B cell (primary cell): ENCODE measurements at regions not wholly inside any gene's neighbourhood (a gene's known extent, or its start where the extent isn't known, plus 50 kb on each side); places are given as distances from the start of the nearest gene placed in this dataset.

ENCODE experiments used
- ATAC-seq: fragments of 200-7000 bp; cut with Tn5 transposase; one replicate; pipeline ENCODE4 v1.10.0; 2021; ENCODE audit warnings: low read depth, mild to moderate bottlenecking, moderate number of reproducible peaks, moderate library complexity
- CTCF ChIA-PET: fragments of 350-600 bp; sonication (Branson Sonifier 250); formaldehyde crosslinking; loops from one replicate; lab custom pipeline; 2021; ENCODE audit warnings: antibody characterized with exemption, inconsistent platforms; lab: Charles Lee
- POLR2A ChIA-PET: fragments of 350-600 bp; sonication (Branson Sonifier 250); formaldehyde crosslinking; loops from one replicate; lab custom pipeline; 2021; ENCODE audit warnings: antibody characterized with exemption; lab: Charles Lee
- DNase-seq: peaks from one replicate; pipeline ENCODE4 v3.0.0; 2013
- H2AFZ ChIP-seq: 2 replicates; pipeline ENCODE4 v1.6.1; 2012; ENCODE audit warnings: mild to moderate bottlenecking, low read depth, low read length; ENCODE audit not compliant: insufficient read depth, poor library complexity, severe bottlenecking
- H3K27ac ChIP-seq, 2 donors: 1 replicate in 1 of 2; 2 replicates in 1 of 2; pipeline ENCODE4 v1.5.1; 2012 to 2013; ENCODE audit warnings: low read length in 2 of 2, mild to moderate bottlenecking in 2 of 2, moderate library complexity in 1 of 2
- H3K27me3 ChIP-seq, 4 experiments: fragments of 200-600 bp in 1 of 4; sonication (generic) in 1 of 4; replicated peaks in 1 of 4; 1 replicate in 2 of 4; 2 replicates in 2 of 4; pipeline versions ENCODE4 v1.6.1 to v1.7.0; 2013 to 2016; ENCODE audit warnings: low read length in 3 of 4, mild to moderate bottlenecking in 2 of 4, mixed read lengths in 1 of 4, moderate library complexity in 1 of 4; ENCODE audit not compliant: insufficient read depth in 4 of 4, control insufficient read depth in 3 of 4; ENCODE audit errors: control extremely low read depth in 1 of 4
- H3K36me3 ChIP-seq, 2 experiments: replicated peaks in 1 of 2; 1 replicate in 1 of 2; 2 replicates in 1 of 2; pipeline versions ENCODE4 v1.6.1 to v1.7.1; 2013; ENCODE audit warnings: low read length in 1 of 2; ENCODE audit not compliant: insufficient read depth in 2 of 2, control insufficient read depth in 1 of 2; ENCODE audit errors: control extremely low read depth in 1 of 2, extremely low read depth in 1 of 2
- H3K4me1 ChIP-seq, 2 donors: fragments of 200-600 bp in 1 of 2; sonication (generic) in 1 of 2; 1 replicate in 1 of 2; 2 replicates in 1 of 2; pipeline versions ENCODE4 v1.5.1 to v1.6.1; 2013 to 2017; ENCODE audit warnings: low read length in 2 of 2; ENCODE audit not compliant: control insufficient read depth in 2 of 2, insufficient read depth in 2 of 2
- H3K4me2 ChIP-seq: replicated peaks from 2 replicates; pipeline ENCODE3; 2012; ENCODE audit warnings: mild to moderate bottlenecking, low read depth, low read length; ENCODE audit not compliant: poor library complexity, severe bottlenecking
- H3K4me3 ChIP-seq, 5 experiments: fragments of 200-600 bp in 1 of 5; sonication (generic) in 1 of 5; 1 replicate in 3 of 5; 2 replicates in 2 of 5; pipeline versions ENCODE4 v1.5.1 to v1.7.0; 2011 to 2016; ENCODE audit warnings: low read length in 4 of 5, mild to moderate bottlenecking in 4 of 5, low read depth in 2 of 5, control low read depth in 1 of 5, moderate library complexity in 1 of 5; ENCODE audit not compliant: insufficient read depth in 1 of 5; ENCODE audit errors: control extremely low read depth in 1 of 5, extremely low read depth in 1 of 5
- H3K79me2 ChIP-seq: fragments of 200-600 bp; sonication (generic); one replicate; pipeline ENCODE4 v1.6.0; 2016; ENCODE audit warnings: low read length; ENCODE audit not compliant: control insufficient read depth, insufficient read depth
- H3K9ac ChIP-seq: fragments of 200-600 bp; sonication (generic); 2 replicates; pipeline ENCODE4 v1.6.1; 2017; ENCODE audit warnings: mild to moderate bottlenecking, low read length, moderate library complexity
- H3K9me3 ChIP-seq, 3 donors: one replicate each; pipeline versions ENCODE4 v1.6.1 to v1.7.1; 2013; ENCODE audit warnings: low read length in 2 of 3; ENCODE audit not compliant: control insufficient read depth in 2 of 3, insufficient read depth in 1 of 3; ENCODE audit errors: control extremely low read depth in 1 of 3
- H4K20me1 ChIP-seq: 2 replicates; pipeline ENCODE4 v1.6.0; 2012; ENCODE audit warnings: mild to moderate bottlenecking, low read length; ENCODE audit not compliant: insufficient read depth, control insufficient read depth, poor library complexity, severe bottlenecking
- H3K27ac Mint-ChIP-seq: one replicate; pipeline ENCODE4 v1.8.0; 2021; ENCODE audit warnings: mixed read lengths
- H3K27me3 Mint-ChIP-seq: one replicate; pipeline ENCODE4 v1.8.0; 2021; ENCODE audit warnings: mixed read lengths
- H3K4me1 Mint-ChIP-seq: one replicate; pipeline ENCODE4 v1.8.0; 2021; ENCODE audit warnings: mixed read lengths
- H3K4me3 Mint-ChIP-seq: one replicate; pipeline ENCODE4 v1.8.0; 2021; ENCODE audit warnings: mixed read lengths
- H3K9me3 Mint-ChIP-seq: one replicate; pipeline ENCODE4 v1.8.0; 2022; ENCODE audit warnings: mixed read lengths; ENCODE audit not compliant: insufficient read depth
- EZH2 ChIP-seq: IDR thresholded peaks from 2 replicates; pipeline ENCODE4 v1.6.1; 2012; ENCODE audit warnings: borderline replicate concordance, low read depth, mild to moderate bottlenecking, moderate library complexity, low read length; ENCODE audit not compliant: insufficient read depth, poor library complexity, severe bottlenecking
- WGBS: methylation state at CpG from one replicate; pipeline ENCODE4 v1.1.5; 2013; ENCODE audit warnings: missing lambda C conversion rate; ENCODE audit not compliant: insufficient coverage; 5-methylcytosine and 5-hydroxymethylcytosine counted together
- intact Hi-C: fragments of 100-400 bp; cut with micrococcal nuclease; formaldehyde crosslinking; loops from one replicate; pipeline ENCODE4 v1.10.0; 2022
- TF ChIP-seq, protein P1 (sequence below): fragments of 200-600 bp; IDR thresholded peaks from one replicate; pipeline ENCODE4 v1.8.0; 2022; ENCODE audit warnings: antibody characterized with exemption, mild to moderate bottlenecking

DNA sequence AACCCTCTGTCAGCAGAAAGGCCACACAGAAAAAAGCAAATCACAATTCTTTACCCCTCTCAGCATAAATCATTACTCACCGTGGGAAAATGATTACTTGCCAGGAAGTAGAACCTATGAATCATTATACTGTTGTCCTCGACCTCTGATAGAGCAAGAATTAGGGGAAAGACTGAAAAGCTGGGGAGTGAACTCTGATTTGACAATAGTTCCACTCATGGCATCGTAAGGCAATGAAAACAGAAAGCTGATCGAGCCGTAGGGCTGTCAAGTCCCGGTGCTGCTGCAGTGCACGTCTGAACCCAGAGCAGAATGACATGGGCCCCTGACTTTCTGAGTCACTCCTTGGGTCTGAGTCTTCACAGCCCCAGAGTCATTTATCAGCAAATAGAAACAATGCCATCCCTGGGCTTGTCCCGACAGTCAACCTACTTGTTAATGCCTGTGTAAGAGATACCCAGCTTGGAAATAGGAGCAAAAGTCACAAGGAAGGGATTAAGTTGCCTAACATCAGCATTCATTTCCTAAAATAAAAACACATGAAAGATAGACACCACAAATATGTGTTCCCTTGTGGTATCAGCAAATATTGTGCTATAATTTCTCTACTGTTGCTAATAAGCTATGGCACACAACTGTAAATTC lies 224.8 kb upstream of the MARCKS start:
- Histone ChIP-seq H3K27me3 (no peaks in the 10 kb centered on the region), H3K27ac (peak overlapping the region; percentile 98 to 100), H3K9me3 (no peaks in the 10 kb centered on the region), H3K4me2 (peak overlapping the region; percentile 87), H3K79me2 (peaks cover 4% of the 10 kb centered on the region), H3K4me3 (peak overlapping the region in 2 of 5 experiments; percentile 7 to 42), H2AFZ (peak overlapping the region; percentile 44), H3K4me1 (peaks cover 87 to 88% of the 10 kb centered on the region in 2 donors), H3K9ac (peak overlapping the region; percentile 45), H4K20me1 (no peaks in the 10 kb centered on the region), H3K36me3 (no peaks in the 10 kb centered on the region)
- DNase-seq (peak; percentile 52), ATAC-seq (peak; percentile 16)
- Mint-ChIP-seq H3K27ac (peak overlapping the region; percentile 93), H3K4me1 (peaks cover 77% of the 10 kb centered on the region), H3K9me3 (no peaks in the 10 kb centered on the region), H3K27me3 (no peaks in the 10 kb centered on the region), H3K4me3 (peak overlapping the region; percentile 82)
- 37% methylated on average over 6 of the region's 8 CpGs for WGBS
- ChIA-PET CTCF (interaction anchor here (0.6 to 8.2 kb wide), 5 partner anchors 9 to 226 kb away, joined by 3 to 39 read pairs (median 6); no protein-coding TSS in a partner anchor), POLR2A (interaction anchor here (0.6 to 1.4 kb wide), 3 partner anchors 15 to 44 kb away, joined by 3 to 7 read pairs (median 4); no protein-coding TSS in a partner anchor)
- intact Hi-C loops: loop anchor here (5.0 kb wide), 2 partner anchors 35 to 325 kb away; no protein-coding TSS in a partner anchor
- TF ChIP-seq, protein P1, sequence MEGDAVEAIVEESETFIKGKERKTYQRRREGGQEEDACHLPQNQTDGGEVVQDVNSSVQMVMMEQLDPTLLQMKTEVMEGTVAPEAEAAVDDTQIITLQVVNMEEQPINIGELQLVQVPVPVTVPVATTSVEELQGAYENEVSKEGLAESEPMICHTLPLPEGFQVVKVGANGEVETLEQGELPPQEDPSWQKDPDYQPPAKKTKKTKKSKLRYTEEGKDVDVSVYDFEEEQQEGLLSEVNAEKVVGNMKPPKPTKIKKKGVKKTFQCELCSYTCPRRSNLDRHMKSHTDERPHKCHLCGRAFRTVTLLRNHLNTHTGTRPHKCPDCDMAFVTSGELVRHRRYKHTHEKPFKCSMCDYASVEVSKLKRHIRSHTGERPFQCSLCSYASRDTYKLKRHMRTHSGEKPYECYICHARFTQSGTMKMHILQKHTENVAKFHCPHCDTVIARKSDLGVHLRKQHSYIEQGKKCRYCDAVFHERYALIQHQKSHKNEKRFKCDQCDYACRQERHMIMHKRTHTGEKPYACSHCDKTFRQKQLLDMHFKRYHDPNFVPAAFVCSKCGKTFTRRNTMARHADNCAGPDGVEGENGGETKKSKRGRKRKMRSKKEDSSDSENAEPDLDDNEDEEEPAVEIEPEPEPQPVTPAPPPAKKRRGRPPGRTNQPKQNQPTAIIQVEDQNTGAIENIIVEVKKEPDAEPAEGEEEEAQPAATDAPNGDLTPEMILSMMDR: no peak
- no peak for TF ChIP-seq EZH2

DNA sequence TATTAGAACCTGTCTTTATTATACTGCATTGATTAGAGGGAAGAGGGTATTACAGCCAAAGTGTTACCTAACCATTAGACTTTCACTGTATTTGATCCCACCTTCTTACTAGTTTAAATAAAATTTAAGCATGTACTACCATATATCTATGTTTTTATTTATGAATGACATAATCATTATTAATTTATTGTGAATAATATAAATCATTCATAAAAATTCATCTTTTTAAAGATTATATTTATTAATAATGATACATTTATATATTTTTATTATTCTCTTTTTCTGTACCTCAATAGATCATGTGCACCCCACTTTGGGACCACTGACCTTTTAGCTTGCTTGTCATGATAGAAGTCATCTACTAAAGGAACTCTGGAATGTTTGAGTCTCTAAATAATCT lies 223.5 kb upstream of the MARCKS start:
- no peaks in the 10 kb centered on the region for H3K9me3 Mint-ChIP-seq
- ChIA-PET CTCF (no interaction called here), POLR2A (interaction anchor here (0.7 to 1.1 kb wide), 2 partner anchors 225 to 1546 kb away, joined by 3 to 4 read pairs; partner anchors contain the start of genes FAM229B and TUBE1)
- Histone ChIP-seq H3K27me3 (no peaks in the 10 kb centered on the region), H3K79me2 (peaks cover 4% of the 10 kb centered on the region), H3K9ac (no peak overlapping the region), H2AFZ (no peak overlapping the region), H3K4me1 (peaks cover 74 to 78% of the 10 kb centered on the region in 2 donors), H3K4me2 (peak overlapping the region; percentile 87), H3K36me3 (no peaks in the 10 kb centered on the region), H3K4me3 (peak overlapping the region in 1 of 5 experiments; percentile 33), H3K9me3 (no peaks in the 10 kb centered on the region), H3K27ac (peak overlapping the region; percentile 80 to 85), H4K20me1 (no peaks in the 10 kb centered on the region)
- no peak overlapping the region for H3K4me3 Mint-ChIP-seq
- no peak overlapping the region for H3K27ac Mint-ChIP-seq
- H3K27me3 Mint-ChIP-seq: no peaks in the 10 kb centered on the region
- TF ChIP-seq EZH2: no peak
- TF ChIP-seq, protein P1: no peak
- ATAC-seq (no peak), DNase-seq (no peak)
- intact Hi-C loops: loop anchor here (5.0 kb wide), 2 partner anchors 36 to 326 kb away; no protein-coding TSS in a partner anchor
- H3K4me1 Mint-ChIP-seq: peaks cover 66% of the 10 kb centered on the region
